ENCODE measurements at regions not wholly inside any gene's neighbourhood (a gene's known extent, or its start where the extent isn't known, plus 50 kb on each side); places are given as distances from the start of the nearest gene placed in this dataset.
"Not testable (repeated sequence)": the region's sequence is repeated elsewhere in the genome, so short reads cannot be mapped to it uniquely, and the experiment has no call there.

GRCh38 chr10:4262870-4263600, 478.0 kb upstream of the KLF6 start:
- no peak for DNase-seq (ENCODE audit: low spot score)

- no peak for DNase-seq (ENCODE audit: low spot score)
Observed at GRCh38 chr10:4262449-4262848, 477.4 kb upstream of the KLF6 start.

- DNase-seq (ENCODE audit: low spot score): no peak
Observed at GRCh38 chr10:4260483-4261124, 475.6 kb upstream of the KLF6 start.

- DNase-seq (ENCODE audit: low spot score): no peak
Observed at GRCh38 chr10:4257939-4258465, 473.0 kb upstream of the KLF6 start.

GRCh38 chr10:4256971-4257370, 472.0 kb upstream of the KLF6 start:
- no peak for DNase-seq (ENCODE audit: low spot score)

GRCh38 chr10:4255751-4256150, 470.7 kb upstream of the KLF6 start:
- DNase-seq (ENCODE audit: low spot score): no peak

- no peak for DNase-seq (ENCODE audit: low spot score)
Observed at GRCh38 chr10:4254101-4254994, 469.3 kb upstream of the KLF6 start.

- no peak for DNase-seq (ENCODE audit: low spot score)
Observed at GRCh38 chr10:4252701-4253100, 467.7 kb upstream of the KLF6 start.

- no peak for DNase-seq (ENCODE audit: low spot score)
Observed at GRCh38 chr10:4250587-4250887, 465.5 kb upstream of the KLF6 start.

GRCh38 chr10:4249841-4250586, 465.0 kb upstream of the KLF6 start:
- DNase-seq (ENCODE audit: low spot score): no peak

- no peak for DNase-seq (ENCODE audit: low spot score)
Observed at GRCh38 chr10:4247379-4247778, 462.4 kb upstream of the KLF6 start.

GRCh38 chr10:4246881-4247358, 461.9 kb upstream of the KLF6 start:
- DNase-seq (ENCODE audit: low spot score): no peak

GRCh38 chr10:4243651-4244050, 458.6 kb upstream of the KLF6 start:
- no peak for DNase-seq (ENCODE audit: low spot score)

- DNase-seq (ENCODE audit: low spot score): no peak
Observed at GRCh38 chr10:4243169-4243568, 458.2 kb upstream of the KLF6 start.

- DNase-seq (ENCODE audit: low spot score): peak; percentile 12
Observed at GRCh38 chr10:4242561-4243035, 457.6 kb upstream of the KLF6 start.

- peak; percentile 35 for DNase-seq (ENCODE audit: low spot score)
Observed at GRCh38 chr10:4241724-4242345, 456.8 kb upstream of the KLF6 start.

GRCh38 chr10:4240608-4241197, 455.7 kb upstream of the KLF6 start:
- DNase-seq (ENCODE audit: low spot score): no peak

GRCh38 chr10:4239186-4239585, 454.2 kb upstream of the KLF6 start:
- no peak for DNase-seq (ENCODE audit: low spot score)

GRCh38 chr10:4236905-4237304, 451.9 kb upstream of the KLF6 start:
- DNase-seq (ENCODE audit: low spot score): not testable (repeated sequence)

- DNase-seq (ENCODE audit: low spot score): no peak
Observed at GRCh38 chr10:4234661-4235060, 449.7 kb upstream of the KLF6 start.

- DNase-seq (ENCODE audit: low spot score): no peak
Observed at GRCh38 chr10:4231439-4231838, 446.4 kb upstream of the KLF6 start.
